ENCODE measurements at regions not wholly inside any gene's neighbourhood (a gene's known extent, or its start where the extent isn't known, plus 50 kb on each side); places are given as distances from the start of the nearest gene placed in this dataset.

GRCh38 chr5:148899993-148900392 is 73.6 kb downstream of the ADRB2 start:
- Histone ChIP-seq H3K4me1 (no peaks in the 10 kb centered on the region), H3K9me3 (ENCODE audit: control insufficient read depth, low read length) (no peaks in the 10 kb centered on the region), H3K79me2 (no peaks in the 10 kb centered on the region), H3K9ac (no peak overlapping the region), H3K36me3 (ENCODE audit: control insufficient read depth, insufficient read depth, low read length) (no peaks in the 10 kb centered on the region), H3K4me3 (ENCODE audit: low read depth, low read length) (no peak overlapping the region), H2AFZ (no peak overlapping the region), H3K4me2 (ENCODE audit: low read length) (no peak overlapping the region), H3K27me3 (ENCODE audit: control insufficient read depth, insufficient read depth, low read length) (no peaks in the 10 kb centered on the region), H3K27ac (no peak overlapping the region)
- TF ChIP-seq CTCF (IDR thresholded peaks at IDR 0.05) = no peak

GRCh38 chr5:148902478-148902877 is 76.1 kb downstream of the ADRB2 start:
- no peak overlapping the region for H3K9ac ChIP-seq
- H2AFZ ChIP-seq = no peak overlapping the region
- H3K4me1 ChIP-seq = no peaks in the 10 kb centered on the region

GRCh38 chr5:148903587-148903986 is 77.2 kb downstream of the ADRB2 start:
- no peak overlapping the region for H3K4me2 ChIP-seq (ENCODE audit: low read length)
- H2AFZ ChIP-seq = no peak overlapping the region
- no peaks in the 10 kb centered on the region for H3K36me3 ChIP-seq (ENCODE audit: control insufficient read depth, insufficient read depth, low read length)
- no peak overlapping the region for H3K9ac ChIP-seq
- H3K79me2 ChIP-seq = no peaks in the 10 kb centered on the region
- no peak overlapping the region for H3K27ac ChIP-seq
- H3K4me1 ChIP-seq = no peaks in the 10 kb centered on the region
- no peak overlapping the region for H3K4me3 ChIP-seq (ENCODE audit: low read depth, low read length)
- TF ChIP-seq CTCF (IDR thresholded peaks at IDR 0.05) = no peak
- no peaks in the 10 kb centered on the region for H3K27me3 ChIP-seq (ENCODE audit: control insufficient read depth, insufficient read depth, low read length)
- H3K9me3 ChIP-seq (ENCODE audit: control insufficient read depth, low read length) = no peaks in the 10 kb centered on the region

More at GRCh38 chr5:148902478-148902877, 76.1 kb downstream of the ADRB2 start:
- no peaks in the 10 kb centered on the region for H3K9me3 ChIP-seq (ENCODE audit: control insufficient read depth, low read length)
- no peaks in the 10 kb centered on the region for H3K27me3 ChIP-seq (ENCODE audit: control insufficient read depth, insufficient read depth, low read length)
- H3K79me2 ChIP-seq = no peaks in the 10 kb centered on the region
- H3K27ac ChIP-seq = no peak overlapping the region
- H3K4me2 ChIP-seq (ENCODE audit: low read length) = no peak overlapping the region
- TF ChIP-seq CTCF (IDR thresholded peaks at IDR 0.05) = no peak
- no peaks in the 10 kb centered on the region for H3K36me3 ChIP-seq (ENCODE audit: control insufficient read depth, insufficient read depth, low read length)
- no peak overlapping the region for H3K4me3 ChIP-seq (ENCODE audit: low read depth, low read length)

GRCh38 chr5:148904440-148904839 is 78.0 kb downstream of the ADRB2 start:
- Histone ChIP-seq H3K4me2 (ENCODE audit: low read length) (no peak overlapping the region), H3K27ac (no peak overlapping the region), H3K9ac (no peak overlapping the region), H3K36me3 (ENCODE audit: control insufficient read depth, insufficient read depth, low read length) (no peaks in the 10 kb centered on the region), H3K79me2 (no peaks in the 10 kb centered on the region), H3K9me3 (ENCODE audit: control insufficient read depth, low read length) (no peaks in the 10 kb centered on the region), H3K4me3 (ENCODE audit: low read depth, low read length) (no peak overlapping the region), H2AFZ (no peak overlapping the region), H3K27me3 (ENCODE audit: control insufficient read depth, insufficient read depth, low read length) (no peaks in the 10 kb centered on the region), H3K4me1 (no peaks in the 10 kb centered on the region)
- no peak for TF ChIP-seq CTCF (IDR thresholded peaks at IDR 0.05)

GRCh38 chr5:148905541-148905940 is 79.1 kb downstream of the ADRB2 start:
- Histone ChIP-seq H3K27me3 (ENCODE audit: control insufficient read depth, insufficient read depth, low read length) (no peaks in the 10 kb centered on the region), H3K27ac (no peak overlapping the region)
- no peak for TF ChIP-seq CTCF (IDR thresholded peaks at IDR 0.05)

More at GRCh38 chr5:148905541-148905940, 79.1 kb downstream of the ADRB2 start:
- H3K4me2 ChIP-seq (ENCODE audit: low read length) = no peak overlapping the region
- no peaks in the 10 kb centered on the region for H3K4me1 ChIP-seq
- no peak overlapping the region for H3K4me3 ChIP-seq (ENCODE audit: low read depth, low read length)
- no peaks in the 10 kb centered on the region for H3K79me2 ChIP-seq
- no peak overlapping the region for H3K9ac ChIP-seq
- no peaks in the 10 kb centered on the region for H3K36me3 ChIP-seq (ENCODE audit: control insufficient read depth, insufficient read depth, low read length)
- H2AFZ ChIP-seq = no peak overlapping the region
- no peaks in the 10 kb centered on the region for H3K9me3 ChIP-seq (ENCODE audit: control insufficient read depth, low read length)
